Activated CD8-positive, alpha-beta memory T cell treated with anti-CD3 and anti-CD28 coated beads, Interleukin-2, amount 50 U/mL, for 1 hour (primary cell): ENCODE measurements at regions not wholly inside any gene's neighbourhood (a gene's known extent, or its start where the extent isn't known, plus 50 kb on each side); places are given as distances from the start of the nearest gene placed in this dataset.

Experiments
- DNase-seq: peaks from one replicate; pipeline ENCODE4 v3.0.0-alpha.2; 2020; ENCODE audit errors: extremely low read depth

- no peak for DNase-seq
Observed at GRCh38 chr3:176430244-176431037, 766.8 kb downstream of the TBL1XR1 start.

DNA sequence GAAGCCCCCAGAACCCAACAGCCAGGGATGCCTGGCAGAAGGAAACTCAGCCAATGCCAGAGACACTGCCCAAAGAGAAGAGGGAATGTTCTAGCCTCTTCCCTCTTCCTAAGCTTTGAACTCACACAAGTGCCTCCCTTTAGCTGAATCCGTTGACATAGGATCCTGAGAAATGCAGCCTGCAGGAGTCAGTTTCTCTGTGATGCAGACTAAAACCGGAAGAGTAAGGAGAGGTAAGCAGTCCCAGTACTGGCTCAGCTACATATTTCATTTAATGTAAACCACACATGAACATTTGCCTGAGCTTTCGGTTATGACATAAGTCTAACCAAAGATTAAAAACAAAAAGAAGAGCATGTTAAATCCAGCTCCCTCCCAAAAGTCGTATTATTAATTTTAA lies 768.7 kb downstream of the TBL1XR1 start:
- DNase-seq, result no peak

- no peak for DNase-seq
Observed at GRCh38 chr3:176426371-176426770, 770.9 kb downstream of the TBL1XR1 start.

DNA sequence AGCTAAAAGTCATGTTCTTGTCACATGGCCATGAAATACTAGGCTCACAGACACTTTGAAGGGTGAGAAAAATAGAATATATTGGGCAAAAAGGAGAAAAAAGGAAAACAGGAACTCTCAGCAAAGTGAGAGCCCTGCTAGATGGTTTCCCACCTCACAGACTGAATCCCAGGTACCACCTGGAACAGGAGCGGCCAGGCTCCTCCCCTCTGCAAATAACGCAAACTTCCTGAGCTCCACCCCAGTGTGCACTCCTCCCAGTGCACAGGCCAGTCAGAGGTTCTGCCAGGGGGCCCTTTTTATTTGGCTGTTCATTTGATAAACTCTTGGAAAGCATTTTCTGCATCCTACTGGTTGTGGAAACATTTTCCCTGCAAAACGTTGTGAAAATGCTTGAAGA lies 780.4 kb downstream of the TBL1XR1 start:
- DNase-seq, result no peak

- DNase-seq, result no peak
Observed at GRCh38 chr3:176415661-176416295, 781.5 kb downstream of the TBL1XR1 start.

- DNase-seq, result no peak
Observed at GRCh38 chr3:176412771-176413170, 784.5 kb downstream of the TBL1XR1 start.

GRCh38 chr3:176403531-176403930 lies 793.8 kb downstream of the TBL1XR1 start:
- DNase-seq, result no peak

DNA sequence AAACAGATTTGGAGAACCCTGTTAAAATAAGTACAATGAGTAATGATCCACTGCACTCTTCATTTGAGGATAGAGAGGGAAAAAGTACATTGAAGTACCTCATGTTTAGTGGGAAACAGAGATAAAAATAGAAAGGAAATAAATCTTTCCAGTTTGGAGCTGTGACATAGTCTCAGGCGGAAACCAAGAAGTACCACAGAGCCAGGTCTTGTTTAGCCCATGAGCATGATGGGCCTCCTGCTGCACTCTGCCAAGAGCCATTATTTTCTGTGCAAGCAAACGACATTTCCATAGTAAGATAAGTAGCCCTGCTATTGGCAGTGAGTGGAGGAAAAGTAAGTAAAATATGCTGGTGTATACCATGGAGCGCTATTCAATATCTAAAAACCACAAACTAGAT lies 796.1 kb downstream of the TBL1XR1 start:
- no peak for DNase-seq

DNA sequence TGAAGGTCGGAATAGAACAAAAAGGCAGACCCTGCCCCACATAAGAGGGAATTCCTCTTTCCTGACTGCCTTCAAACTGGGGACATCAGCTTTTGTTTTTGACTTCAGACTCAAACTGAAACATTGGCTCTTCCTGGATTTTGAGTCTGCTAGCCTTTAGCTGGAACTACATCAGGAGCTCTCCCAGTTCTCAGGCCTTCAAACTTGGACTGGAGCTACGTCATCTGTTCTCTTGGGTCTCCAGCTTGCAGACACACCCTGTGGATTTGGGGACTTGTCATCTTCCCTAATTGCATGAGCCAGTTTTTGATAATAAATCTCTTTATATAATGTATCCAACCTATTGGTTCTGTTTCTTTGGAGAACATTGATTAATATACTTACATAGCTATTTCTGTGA lies 798.1 kb downstream of the TBL1XR1 start:
- DNase-seq, result no peak

DNA sequence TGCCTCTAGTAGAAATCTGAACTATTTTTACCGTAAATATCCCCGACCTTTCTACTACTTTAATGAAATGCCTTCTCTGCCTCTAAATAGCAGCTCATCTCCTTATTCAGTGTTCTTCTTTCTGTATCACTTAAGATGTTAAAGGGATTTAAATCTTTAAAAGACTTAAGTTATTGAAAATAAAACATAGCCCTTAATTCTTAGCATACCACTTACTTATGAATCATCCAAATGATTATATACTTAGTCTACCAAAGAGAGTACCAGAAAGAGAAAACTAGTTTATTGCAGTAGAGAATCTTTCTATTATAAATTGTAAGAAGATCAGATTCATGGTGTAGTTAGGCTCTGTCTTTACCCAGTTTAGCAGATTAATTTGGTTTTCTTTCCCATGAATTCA lies 802.0 kb downstream of the TBL1XR1 start:
- no peak for DNase-seq

DNA sequence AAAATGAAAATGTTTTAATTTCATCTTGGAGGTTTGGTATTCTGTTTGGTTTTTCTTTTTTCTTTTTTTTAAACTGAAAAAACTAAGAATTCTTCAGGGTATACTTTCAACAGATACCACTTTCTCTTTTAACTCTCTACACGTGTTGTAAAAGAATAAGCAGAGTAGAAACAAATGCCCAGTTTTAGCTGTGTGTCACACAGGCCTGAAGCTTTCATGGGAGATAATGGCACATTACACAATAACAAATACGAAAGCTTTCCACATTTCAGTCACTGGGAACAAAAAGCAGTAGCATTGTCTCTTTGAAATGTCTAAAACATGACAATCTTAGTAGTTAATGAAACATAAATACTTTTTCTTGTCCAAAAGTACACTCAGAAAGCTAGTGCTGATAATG lies 818.5 kb downstream of the TBL1XR1 start:
- no peak for DNase-seq

- no peak for DNase-seq
Observed at GRCh38 chr3:176376531-176376930, 820.8 kb downstream of the TBL1XR1 start.

DNA sequence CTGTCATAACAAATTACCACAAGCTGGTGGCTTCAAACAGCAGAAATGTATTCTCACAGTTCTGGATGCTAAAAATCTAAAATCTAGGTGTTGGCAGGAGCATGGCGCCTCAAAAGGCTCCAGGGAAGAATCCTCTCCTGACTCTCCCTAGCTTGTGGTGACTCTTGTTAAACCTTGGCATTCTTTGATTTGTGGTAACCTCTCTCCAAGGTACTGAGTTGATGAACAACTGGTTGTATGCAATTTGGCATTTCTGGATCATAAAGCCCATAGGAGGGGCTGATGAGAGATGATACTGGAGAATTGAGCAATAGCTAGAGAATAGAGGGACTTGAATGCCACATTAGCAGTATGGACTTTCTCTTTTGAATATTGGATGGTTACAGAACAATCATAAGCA lies 821.8 kb downstream of the TBL1XR1 start:
- no peak for DNase-seq

DNA sequence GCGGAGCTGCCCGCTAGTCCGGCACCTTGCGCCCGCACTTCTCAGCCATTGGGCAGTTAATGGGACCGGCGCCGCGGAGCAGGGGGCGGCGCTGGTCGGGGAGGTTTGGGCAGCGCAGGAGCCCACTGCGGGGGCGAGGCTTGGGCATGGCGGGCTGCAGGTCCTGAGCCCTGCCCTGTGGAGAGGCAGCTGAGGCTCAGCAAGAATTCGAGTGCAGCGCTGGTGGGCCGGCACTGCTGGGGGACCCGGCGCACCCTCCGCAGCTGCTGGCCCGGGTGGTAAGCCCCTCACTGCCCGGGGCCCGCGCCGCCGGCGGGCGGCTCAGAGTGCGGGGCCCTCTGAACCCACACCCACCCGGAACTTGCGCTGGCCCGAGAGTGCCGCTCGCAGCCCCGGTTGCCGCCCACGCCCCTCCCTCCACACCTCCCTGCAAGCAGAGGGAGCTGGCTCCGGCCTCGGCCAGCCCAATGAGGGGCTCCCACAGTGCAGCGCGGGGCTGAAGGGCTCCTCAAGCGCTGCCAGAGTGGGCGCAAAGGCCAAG lies 835.0 kb downstream of the TBL1XR1 start:
- DNase-seq, result no peak

GRCh38 chr3:176359211-176359610 lies 838.1 kb downstream of the TBL1XR1 start:
- DNase-seq, result no peak

DNA sequence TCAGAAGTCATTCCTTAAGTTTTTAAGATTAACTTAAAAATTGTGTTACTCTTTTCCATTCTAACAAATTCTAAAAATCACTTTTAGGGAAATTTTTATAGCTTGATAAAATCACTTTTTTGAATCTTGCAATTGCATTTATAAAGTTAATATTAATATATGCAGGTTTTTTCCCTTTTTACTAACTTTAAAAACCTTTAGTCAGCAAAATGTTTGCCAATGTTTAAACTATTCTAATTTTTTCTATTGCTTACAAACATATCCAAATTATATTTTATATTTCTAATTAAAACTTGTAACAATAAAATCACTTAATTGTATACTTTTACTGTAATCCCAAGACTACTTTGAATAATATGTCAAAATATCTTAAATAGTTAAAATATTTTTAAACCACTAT lies 839.4 kb downstream of the TBL1XR1 start:
- DNase-seq, result no peak

- DNase-seq, result no peak
Observed at GRCh38 chr3:176354843-176355242, 842.4 kb downstream of the TBL1XR1 start.

GRCh38 chr3:176352716-176353334 lies 844.5 kb downstream of the TBL1XR1 start:
- no peak for DNase-seq

- no peak for DNase-seq
Observed at GRCh38 chr3:176351408-176351807, 845.9 kb downstream of the TBL1XR1 start.

DNA sequence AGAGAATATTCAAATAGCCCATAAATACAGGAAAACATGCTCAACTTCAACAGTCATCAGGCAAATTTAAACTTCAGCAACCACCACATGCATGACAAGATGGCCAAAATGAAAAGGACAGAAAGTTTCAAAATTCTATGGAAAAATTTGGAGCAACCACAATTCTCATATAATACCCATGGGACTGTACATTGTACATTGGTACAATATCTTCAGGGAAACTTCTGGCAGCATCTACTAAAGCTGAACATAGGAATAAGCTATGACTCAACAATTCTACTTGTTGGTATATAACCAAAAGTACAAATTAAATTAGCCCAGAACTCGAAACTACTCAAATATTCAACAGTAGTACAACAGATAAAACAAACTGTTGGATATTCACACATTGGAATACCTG lies 847.6 kb downstream of the TBL1XR1 start:
- DNase-seq, result no peak

- no peak for DNase-seq
Observed at GRCh38 chr3:176347424-176348146, 849.7 kb downstream of the TBL1XR1 start.

DNA sequence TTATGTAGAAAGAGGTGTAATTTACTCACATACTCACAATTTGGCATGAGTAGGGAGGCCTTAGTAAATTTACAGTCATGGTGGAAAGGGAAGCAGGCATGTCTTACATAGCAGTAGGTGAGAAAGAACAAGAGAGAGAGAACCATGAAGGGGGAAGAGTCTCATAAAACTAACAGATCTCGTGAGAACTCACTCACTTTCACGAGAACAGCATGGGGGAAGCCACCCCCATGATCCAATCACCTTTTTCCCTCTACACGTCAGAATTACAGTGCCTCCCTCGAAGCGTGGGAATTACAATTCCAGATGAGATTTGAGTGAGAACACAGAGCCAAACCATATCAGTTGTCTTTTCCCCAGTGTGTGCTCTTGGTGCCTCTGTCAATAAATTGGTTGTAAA lies 855.3 kb downstream of the TBL1XR1 start:
- no peak for DNase-seq
